Epidermal melanocyte (primary cell): ENCODE measurements at regions not wholly inside any gene's neighbourhood (a gene's known extent, or its start where the extent isn't known, plus 50 kb on each side); places are given as distances from the start of the nearest gene placed in this dataset.
"Not testable (repeated sequence)": the region's sequence is repeated elsewhere in the genome, so short reads cannot be mapped to it uniquely, and the experiment has no call there.

Experiments
- DNase-seq: peaks from one replicate; pipeline ENCODE4 v3.0.0; 2011; ENCODE audit warnings: low spot score; ENCODE audit not compliant: insufficient read length

GRCh38 chr3:197407526-197407925, 109.1 kb upstream of the DLG1 start:
- no peak for DNase-seq

- DNase-seq: no peak
Observed at GRCh38 chr3:197407053-197407452, 108.6 kb upstream of the DLG1 start.

GRCh38 chr3:197406266-197406665, 107.9 kb upstream of the DLG1 start:
- peak; percentile 42 for DNase-seq

- DNase-seq: no peak
Observed at GRCh38 chr3:197404754-197405153, 106.3 kb upstream of the DLG1 start.

GRCh38 chr3:197404030-197404429, 105.6 kb upstream of the DLG1 start:
- DNase-seq: no peak

- DNase-seq: not testable (repeated sequence)
Observed at GRCh38 chr3:197402401-197402800, 104.0 kb upstream of the DLG1 start.

- no peak for DNase-seq
Observed at GRCh38 chr3:197399486-197399885, 101.1 kb upstream of the DLG1 start.

GRCh38 chr3:197398286-197398878, 100.0 kb upstream of the DLG1 start:
- no peak for DNase-seq

GRCh38 chr3:197397838-197398237, 99.4 kb upstream of the DLG1 start:
- DNase-seq: no peak

GRCh38 chr3:197394464-197395321, 96.3 kb upstream of the DLG1 start:
- DNase-seq: no peak

GRCh38 chr3:197394126-197394463, 95.7 kb upstream of the DLG1 start:
- not testable (repeated sequence) for DNase-seq

GRCh38 chr3:197393711-197394110, 95.3 kb upstream of the DLG1 start:
- no peak for DNase-seq

GRCh38 chr3:197392961-197393360, 94.5 kb upstream of the DLG1 start:
- DNase-seq: no peak

- DNase-seq: no peak
Observed at GRCh38 chr3:197381371-197381770, 83.0 kb upstream of the DLG1 start.

GRCh38 chr3:197380786-197381185, 82.4 kb upstream of the DLG1 start:
- DNase-seq: no peak

- DNase-seq: no peak
Observed at GRCh38 chr3:197378985-197379718, 80.7 kb upstream of the DLG1 start.

GRCh38 chr3:197376735-197377555, 78.5 kb upstream of the DLG1 start:
- DNase-seq: no peak

- DNase-seq: no peak
Observed at GRCh38 chr3:197376020-197376419, 77.6 kb upstream of the DLG1 start.

GRCh38 chr3:197375001-197375441, 76.6 kb upstream of the DLG1 start:
- DNase-seq: no peak

- DNase-seq: no peak
Observed at GRCh38 chr3:197373096-197373495, 74.7 kb upstream of the DLG1 start.

GRCh38 chr3:197372047-197372661, 73.7 kb upstream of the DLG1 start:
- DNase-seq: no peak
